ENCODE measurements at regions not wholly inside any gene's neighbourhood (a gene's known extent, or its start where the extent isn't known, plus 50 kb on each side); places are given as distances from the start of the nearest gene placed in this dataset.

GRCh38 chr12:102669056-102669455 is 188.7 kb upstream of the IGF1 start:
- TF ChIP-seq CTCF (IDR thresholded peaks at IDR 0.05): no peak
- TF ChIP-seq POLR2A (IDR thresholded peaks at IDR 0.05): no peak
- TF ChIP-seq POLR2AphosphoS5 (IDR thresholded peaks at IDR 0.05): no peak
- no peak for TF ChIP-seq EP300 (IDR thresholded peaks at IDR 0.05)

Data from gastroesophageal sphincter (tissue), 3 donors.